ENCODE measurements at regions not wholly inside any gene's neighbourhood (a gene's known extent, or its start where the extent isn't known, plus 50 kb on each side); places are given as distances from the start of the nearest gene placed in this dataset.

- CTCF ChIA-PET: no interaction called here
- H3K36me3 Mint-ChIP-seq (ENCODE audit: insufficient read depth, unreplicated experiment): no peaks in the 10 kb centered on the region
- no TSS peak for BruUV-seq (replicated peaks)
- H3K4me1 Mint-ChIP-seq (ENCODE audit: low read depth, unreplicated experiment): peaks cover 31% of the 10 kb centered on the region
- no peak overlapping the region for H3K4me3 Mint-ChIP-seq (ENCODE audit: low read depth, unreplicated experiment)
- no peaks in the 10 kb centered on the region for H3K9me3 Mint-ChIP-seq (ENCODE audit: low read depth, unreplicated experiment)
- intact Hi-C loops (cut with micrococcal nuclease; ENCODE audit: unreplicated experiment): no loop called here
- H3K27me3 Mint-ChIP-seq (ENCODE audit: unreplicated experiment): peaks cover 35% of the 10 kb centered on the region
- DNase-seq: peak; percentile 13
- TF ChIP-seq, protein P1, sequence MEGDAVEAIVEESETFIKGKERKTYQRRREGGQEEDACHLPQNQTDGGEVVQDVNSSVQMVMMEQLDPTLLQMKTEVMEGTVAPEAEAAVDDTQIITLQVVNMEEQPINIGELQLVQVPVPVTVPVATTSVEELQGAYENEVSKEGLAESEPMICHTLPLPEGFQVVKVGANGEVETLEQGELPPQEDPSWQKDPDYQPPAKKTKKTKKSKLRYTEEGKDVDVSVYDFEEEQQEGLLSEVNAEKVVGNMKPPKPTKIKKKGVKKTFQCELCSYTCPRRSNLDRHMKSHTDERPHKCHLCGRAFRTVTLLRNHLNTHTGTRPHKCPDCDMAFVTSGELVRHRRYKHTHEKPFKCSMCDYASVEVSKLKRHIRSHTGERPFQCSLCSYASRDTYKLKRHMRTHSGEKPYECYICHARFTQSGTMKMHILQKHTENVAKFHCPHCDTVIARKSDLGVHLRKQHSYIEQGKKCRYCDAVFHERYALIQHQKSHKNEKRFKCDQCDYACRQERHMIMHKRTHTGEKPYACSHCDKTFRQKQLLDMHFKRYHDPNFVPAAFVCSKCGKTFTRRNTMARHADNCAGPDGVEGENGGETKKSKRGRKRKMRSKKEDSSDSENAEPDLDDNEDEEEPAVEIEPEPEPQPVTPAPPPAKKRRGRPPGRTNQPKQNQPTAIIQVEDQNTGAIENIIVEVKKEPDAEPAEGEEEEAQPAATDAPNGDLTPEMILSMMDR (IDR thresholded peaks at IDR 0.05; ENCODE audit: unreplicated experiment): no peak
- H3K27ac Mint-ChIP-seq (ENCODE audit: unreplicated experiment): no peak overlapping the region
Measured at GRCh38 chr16:23013484-23013883, 135.8 kb downstream of the USP31 start.

DNA sequence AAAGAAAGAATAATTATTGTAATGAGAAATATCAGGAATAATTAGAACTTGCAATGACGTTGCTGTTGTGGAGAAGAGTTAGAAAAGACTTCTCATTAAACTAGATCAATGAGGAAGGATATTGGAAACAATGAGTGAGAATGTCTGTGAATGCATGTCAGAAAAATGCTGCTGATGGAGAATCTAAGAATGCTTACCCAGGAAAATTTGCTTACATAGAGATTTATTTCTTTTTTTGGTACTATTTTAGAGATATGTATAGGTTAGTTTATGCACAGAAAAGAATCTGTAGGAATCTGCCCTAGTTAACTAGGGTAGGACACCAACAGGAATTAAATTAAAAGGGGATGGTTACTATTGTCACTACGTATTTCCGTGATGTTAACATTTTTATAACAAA, 140.2 kb downstream of the USP31 start:
- H3K36me3 Mint-ChIP-seq (ENCODE audit: insufficient read depth, unreplicated experiment): no peaks in the 10 kb centered on the region
- no TSS peak for BruUV-seq (replicated peaks)
- TF ChIP-seq, protein P1 (IDR thresholded peaks at IDR 0.05; ENCODE audit: unreplicated experiment): no peak
- DNase-seq: no peak
- H3K4me1 Mint-ChIP-seq (ENCODE audit: low read depth, unreplicated experiment): peaks cover 9% of the 10 kb centered on the region
- peaks cover 59% of the 10 kb centered on the region for H3K27me3 Mint-ChIP-seq (ENCODE audit: unreplicated experiment)
- CTCF ChIA-PET: no interaction called here
- H3K9me3 Mint-ChIP-seq (ENCODE audit: low read depth, unreplicated experiment): no peaks in the 10 kb centered on the region
- intact Hi-C loops (cut with micrococcal nuclease; ENCODE audit: unreplicated experiment): no loop called here
- H3K27ac Mint-ChIP-seq (ENCODE audit: unreplicated experiment): no peak overlapping the region
- H3K4me3 Mint-ChIP-seq (ENCODE audit: low read depth, unreplicated experiment): no peak overlapping the region

DNA sequence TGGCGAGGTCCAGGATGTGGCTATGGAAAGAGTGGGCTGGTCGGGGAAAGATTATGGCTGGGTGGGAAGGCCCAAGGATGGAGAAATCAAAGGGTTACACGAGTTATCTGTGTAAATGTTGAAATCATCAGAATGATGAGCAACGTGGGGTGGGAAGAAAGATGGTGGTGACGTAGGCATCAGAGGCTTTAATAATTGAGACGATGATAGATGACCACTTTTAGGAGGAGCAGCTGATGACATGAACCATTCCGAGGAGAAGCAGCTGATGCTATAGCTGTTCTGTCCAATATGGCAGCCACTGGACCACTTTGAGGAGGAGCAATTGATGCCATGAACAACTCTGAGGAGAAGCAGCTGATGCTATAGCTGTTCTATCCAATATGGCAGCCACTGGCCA, 141.2 kb downstream of the USP31 start:
- no peak overlapping the region for H3K27ac Mint-ChIP-seq (ENCODE audit: unreplicated experiment)
- H3K36me3 Mint-ChIP-seq (ENCODE audit: insufficient read depth, unreplicated experiment): no peaks in the 10 kb centered on the region
- no peaks in the 10 kb centered on the region for H3K9me3 Mint-ChIP-seq (ENCODE audit: low read depth, unreplicated experiment)
- BruUV-seq (replicated peaks): no TSS peak
- CTCF ChIA-PET: no interaction called here
- intact Hi-C loops (cut with micrococcal nuclease; ENCODE audit: unreplicated experiment): no loop called here
- H3K27me3 Mint-ChIP-seq (ENCODE audit: unreplicated experiment): peaks cover 59% of the 10 kb centered on the region
- TF ChIP-seq, protein P1 (IDR thresholded peaks at IDR 0.05; ENCODE audit: unreplicated experiment): no peak
- no peak overlapping the region for H3K4me3 Mint-ChIP-seq (ENCODE audit: low read depth, unreplicated experiment)
- H3K4me1 Mint-ChIP-seq (ENCODE audit: low read depth, unreplicated experiment): peaks cover 9% of the 10 kb centered on the region
- DNase-seq: no peak

GRCh38 chr16:23006380-23006779, 142.9 kb downstream of the USP31 start:
- no peak overlapping the region for H3K27ac Mint-ChIP-seq (ENCODE audit: unreplicated experiment)
- H3K36me3 Mint-ChIP-seq (ENCODE audit: insufficient read depth, unreplicated experiment): no peaks in the 10 kb centered on the region
- CTCF ChIA-PET: no interaction called here
- peaks cover 9% of the 10 kb centered on the region for H3K4me1 Mint-ChIP-seq (ENCODE audit: low read depth, unreplicated experiment)
- TF ChIP-seq, protein P1 (IDR thresholded peaks at IDR 0.05; ENCODE audit: unreplicated experiment): no peak
- no peaks in the 10 kb centered on the region for H3K9me3 Mint-ChIP-seq (ENCODE audit: low read depth, unreplicated experiment)
- intact Hi-C loops (cut with micrococcal nuclease; ENCODE audit: unreplicated experiment): no loop called here
- H3K4me3 Mint-ChIP-seq (ENCODE audit: low read depth, unreplicated experiment): no peak overlapping the region
- H3K27me3 Mint-ChIP-seq (ENCODE audit: unreplicated experiment): peaks cover 49% of the 10 kb centered on the region
- DNase-seq: no peak
- BruUV-seq (replicated peaks): no TSS peak

DNA sequence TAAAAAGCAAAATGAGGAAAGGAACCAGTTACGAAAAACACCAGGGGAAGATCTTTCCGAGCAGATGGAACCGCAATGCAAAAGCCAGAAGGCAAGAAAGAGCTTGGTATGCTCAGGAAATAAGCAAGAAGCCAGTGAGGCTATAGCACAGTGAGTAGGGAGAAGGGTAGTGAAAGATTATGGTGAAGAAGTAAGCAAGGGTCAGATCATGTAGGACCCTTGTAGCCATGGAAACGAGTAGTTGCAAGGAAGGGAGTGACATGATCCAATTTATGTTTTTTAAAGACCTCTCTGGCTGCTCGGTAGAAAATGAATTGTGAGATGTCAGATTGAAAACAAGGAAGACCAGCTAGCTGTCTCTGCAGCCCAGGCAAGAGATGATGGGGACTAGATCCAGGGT, 143.3 kb downstream of the USP31 start:
- CTCF ChIA-PET: no interaction called here
- no peak for DNase-seq
- no TSS peak for BruUV-seq (replicated peaks)
- intact Hi-C loops (cut with micrococcal nuclease; ENCODE audit: unreplicated experiment): no loop called here
- TF ChIP-seq, protein P1 (IDR thresholded peaks at IDR 0.05; ENCODE audit: unreplicated experiment): no peak
- H3K27ac Mint-ChIP-seq (ENCODE audit: unreplicated experiment): no peak overlapping the region
- no peaks in the 10 kb centered on the region for H3K36me3 Mint-ChIP-seq (ENCODE audit: insufficient read depth, unreplicated experiment)
- H3K4me1 Mint-ChIP-seq (ENCODE audit: low read depth, unreplicated experiment): peaks cover 9% of the 10 kb centered on the region
- peaks cover 46% of the 10 kb centered on the region for H3K27me3 Mint-ChIP-seq (ENCODE audit: unreplicated experiment)
- no peaks in the 10 kb centered on the region for H3K9me3 Mint-ChIP-seq (ENCODE audit: low read depth, unreplicated experiment)
- no peak overlapping the region for H3K4me3 Mint-ChIP-seq (ENCODE audit: low read depth, unreplicated experiment)
